ENCODE measurements at regions not wholly inside any gene's neighbourhood (a gene's known extent, or its start where the extent isn't known, plus 50 kb on each side); places are given as distances from the start of the nearest gene placed in this dataset.

DNA sequence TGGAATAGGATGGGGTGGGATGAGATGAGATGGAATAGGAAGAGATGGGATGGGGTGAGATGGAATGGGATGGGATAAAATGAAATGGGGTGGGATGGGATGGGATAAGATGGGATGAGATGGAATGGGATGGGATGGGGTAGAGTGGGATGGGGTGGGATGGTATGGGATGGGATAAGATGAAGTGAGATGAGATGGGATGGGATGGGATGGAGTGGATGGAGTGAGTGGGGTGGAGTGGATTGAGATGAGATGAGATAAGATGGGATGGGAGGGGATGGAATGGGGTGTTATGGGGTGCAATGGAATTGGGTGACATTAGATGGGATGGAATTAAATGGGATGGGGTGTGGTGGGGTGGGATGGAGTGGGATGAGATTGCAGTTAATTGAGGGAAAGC, 279.2 kb upstream of the CDH5 start (continued):
- TF ChIP-seq, protein P1, sequence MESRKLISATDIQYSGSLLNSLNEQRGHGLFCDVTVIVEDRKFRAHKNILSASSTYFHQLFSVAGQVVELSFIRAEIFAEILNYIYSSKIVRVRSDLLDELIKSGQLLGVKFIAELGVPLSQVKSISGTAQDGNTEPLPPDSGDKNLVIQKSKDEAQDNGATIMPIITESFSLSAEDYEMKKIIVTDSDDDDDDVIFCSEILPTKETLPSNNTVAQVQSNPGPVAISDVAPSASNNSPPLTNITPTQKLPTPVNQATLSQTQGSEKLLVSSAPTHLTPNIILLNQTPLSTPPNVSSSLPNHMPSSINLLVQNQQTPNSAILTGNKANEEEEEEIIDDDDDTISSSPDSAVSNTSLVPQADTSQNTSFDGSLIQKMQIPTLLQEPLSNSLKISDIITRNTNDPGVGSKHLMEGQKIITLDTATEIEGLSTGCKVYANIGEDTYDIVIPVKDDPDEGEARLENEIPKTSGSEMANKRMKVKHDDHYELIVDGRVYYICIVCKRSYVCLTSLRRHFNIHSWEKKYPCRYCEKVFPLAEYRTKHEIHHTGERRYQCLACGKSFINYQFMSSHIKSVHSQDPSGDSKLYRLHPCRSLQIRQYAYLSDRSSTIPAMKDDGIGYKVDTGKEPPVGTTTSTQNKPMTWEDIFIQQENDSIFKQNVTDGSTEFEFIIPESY (IDR thresholded peaks at IDR 0.05; ENCODE audit: extremely low read depth, insufficient replicate concordance, low read length): no peak
- no peak for TF ChIP-seq EGR1 (IDR thresholded peaks at IDR 0.05; ENCODE audit: low read depth)

DNA sequence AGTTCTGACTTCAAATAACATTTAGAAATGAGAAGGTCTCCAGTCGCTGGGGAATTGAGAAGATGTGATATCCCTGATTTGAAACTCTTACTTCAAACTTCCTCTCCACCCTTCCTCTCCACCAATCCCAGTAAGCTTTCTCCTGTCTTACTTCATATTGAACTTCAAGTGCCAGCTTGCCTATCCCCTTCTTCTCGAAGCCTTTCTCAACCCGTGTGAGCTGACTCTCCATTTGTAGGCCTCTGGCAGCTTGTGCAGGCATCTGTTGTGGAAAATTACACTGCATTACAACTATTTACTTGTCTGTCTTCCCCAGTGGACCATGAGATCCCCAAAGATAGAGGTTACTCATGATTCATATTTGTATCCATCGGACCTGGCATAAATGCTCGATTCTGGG, 280.8 kb upstream of the CDH5 start:
- no peaks in the 10 kb centered on the region for H3K9me3 ChIP-seq (ENCODE audit: control insufficient read depth in 1 of 2, insufficient read depth in 1 of 2, low read depth in 1 of 2, low read length in 2 of 2)
- H3K79me2 ChIP-seq (ENCODE audit: insufficient read depth, low read length): no peaks in the 10 kb centered on the region
- RAD21 ChIA-PET (ENCODE audit: low non-redundant PET in 1 of 2, low total read pairs in 2 of 2, uncharacterized antibody in 2 of 2, unreplicated experiment in 2 of 2): no interaction called here
- no peaks in the 10 kb centered on the region for H3K36me3 ChIP-seq (ENCODE audit: control insufficient read depth in 1 of 2, insufficient read depth in 2 of 2, low read length in 2 of 2)
- POLR2A ChIA-PET: no interaction called here
- H4K20me1 ChIP-seq (ENCODE audit: insufficient read depth): no peaks in the 10 kb centered on the region
- ATAC-seq (no peak), DNase-seq (ENCODE audit: low read depth, low spot score) (no peak)
- H3K9me2 ChIP-seq (ENCODE audit: insufficient read depth): no peaks in the 10 kb centered on the region
- no peak overlapping the region for H3K27ac ChIP-seq (ENCODE audit: low read depth, low read length)
- no peak overlapping the region for H3K4me2 ChIP-seq (ENCODE audit: low read length)
- peaks cover 12% of the 10 kb centered on the region for H3K27me3 ChIP-seq (ENCODE audit: insufficient read depth, low read length)
- CTCF ChIA-PET: no interaction called here
- H3K4me3 ChIP-seq (replicated peaks in 1 of 2; ENCODE audit: low read depth in 1 of 2, low read length in 2 of 2): no peak overlapping the region
- H2AFZ ChIP-seq (ENCODE audit: low read depth, low read length, poor library complexity, severe bottlenecking): no peak overlapping the region
- BruUV-seq (replicated peaks): no TSS peak
- no peak overlapping the region for H3K9ac ChIP-seq (ENCODE audit: low read length)
- peaks cover 4 to 10% of the 10 kb centered on the region in 2 experiments; a peak in 3 of 4 replicates for H3K4me1 ChIP-seq (ENCODE audit: control insufficient read depth in 1 of 2, insufficient read depth in 2 of 2, low read length in 2 of 2)
- intact Hi-C loops (cut with micrococcal nuclease): no loop called here
- TF ChIP-seq CEBPB (IDR thresholded peaks at IDR 0.05; ENCODE audit: low read depth) (no peak), RAD21 (IDR thresholded peaks at IDR 0.05; ENCODE audit: low read depth) (no peak), ZFX (IDR thresholded peaks at IDR 0.05) (no peak), SIN3A (IDR thresholded peaks at IDR 0.05; ENCODE audit: low read depth) (no peak), CBX3 (IDR thresholded peaks at IDR 0.05; ENCODE audit: low read depth) (no peak), ZNF274 (IDR thresholded peaks at IDR 0.05; ENCODE audit: low read depth, low read length) (no peak), EGR1 (IDR thresholded peaks at IDR 0.05; ENCODE audit: low read depth) (no peak), ELF1 (IDR thresholded peaks at IDR 0.05; ENCODE audit: borderline replicate concordance, low read depth) (no peak), POLR2A (IDR thresholded peaks at IDR 0.05; ENCODE audit: borderline replicate concordance, extremely low read depth, insufficient read depth, insufficient read length) (no peak), EZH2 (IDR thresholded peaks at IDR 0.05) (no peak), JUND (IDR thresholded peaks at IDR 0.05) (no peak), FOSL1 (IDR thresholded peaks at IDR 0.05; ENCODE audit: low read depth) (no peak)
- TF ChIP-seq, protein P2, sequence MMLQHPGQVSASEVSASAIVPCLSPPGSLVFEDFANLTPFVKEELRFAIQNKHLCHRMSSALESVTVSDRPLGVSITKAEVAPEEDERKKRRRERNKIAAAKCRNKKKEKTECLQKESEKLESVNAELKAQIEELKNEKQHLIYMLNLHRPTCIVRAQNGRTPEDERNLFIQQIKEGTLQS (IDR thresholded peaks at IDR 0.05): no peak
- TF ChIP-seq, protein P3, sequence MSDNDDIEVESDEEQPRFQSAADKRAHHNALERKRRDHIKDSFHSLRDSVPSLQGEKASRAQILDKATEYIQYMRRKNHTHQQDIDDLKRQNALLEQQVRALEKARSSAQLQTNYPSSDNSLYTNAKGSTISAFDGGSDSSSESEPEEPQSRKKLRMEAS (IDR thresholded peaks at IDR 0.05): no peak
- TF ChIP-seq, protein P1 (IDR thresholded peaks at IDR 0.05; ENCODE audit: extremely low read depth, insufficient replicate concordance, low read length): no peak
- TF ChIP-seq, protein P4, sequence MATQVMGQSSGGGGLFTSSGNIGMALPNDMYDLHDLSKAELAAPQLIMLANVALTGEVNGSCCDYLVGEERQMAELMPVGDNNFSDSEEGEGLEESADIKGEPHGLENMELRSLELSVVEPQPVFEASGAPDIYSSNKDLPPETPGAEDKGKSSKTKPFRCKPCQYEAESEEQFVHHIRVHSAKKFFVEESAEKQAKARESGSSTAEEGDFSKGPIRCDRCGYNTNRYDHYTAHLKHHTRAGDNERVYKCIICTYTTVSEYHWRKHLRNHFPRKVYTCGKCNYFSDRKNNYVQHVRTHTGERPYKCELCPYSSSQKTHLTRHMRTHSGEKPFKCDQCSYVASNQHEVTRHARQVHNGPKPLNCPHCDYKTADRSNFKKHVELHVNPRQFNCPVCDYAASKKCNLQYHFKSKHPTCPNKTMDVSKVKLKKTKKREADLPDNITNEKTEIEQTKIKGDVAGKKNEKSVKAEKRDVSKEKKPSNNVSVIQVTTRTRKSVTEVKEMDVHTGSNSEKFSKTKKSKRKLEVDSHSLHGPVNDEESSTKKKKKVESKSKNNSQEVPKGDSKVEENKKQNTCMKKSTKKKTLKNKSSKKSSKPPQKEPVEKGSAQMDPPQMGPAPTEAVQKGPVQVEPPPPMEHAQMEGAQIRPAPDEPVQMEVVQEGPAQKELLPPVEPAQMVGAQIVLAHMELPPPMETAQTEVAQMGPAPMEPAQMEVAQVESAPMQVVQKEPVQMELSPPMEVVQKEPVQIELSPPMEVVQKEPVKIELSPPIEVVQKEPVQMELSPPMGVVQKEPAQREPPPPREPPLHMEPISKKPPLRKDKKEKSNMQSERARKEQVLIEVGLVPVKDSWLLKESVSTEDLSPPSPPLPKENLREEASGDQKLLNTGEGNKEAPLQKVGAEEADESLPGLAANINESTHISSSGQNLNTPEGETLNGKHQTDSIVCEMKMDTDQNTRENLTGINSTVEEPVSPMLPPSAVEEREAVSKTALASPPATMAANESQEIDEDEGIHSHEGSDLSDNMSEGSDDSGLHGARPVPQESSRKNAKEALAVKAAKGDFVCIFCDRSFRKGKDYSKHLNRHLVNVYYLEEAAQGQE (IDR thresholded peaks at IDR 0.05; ENCODE audit: low read depth): no peak
- TF ChIP-seq, protein P5, sequence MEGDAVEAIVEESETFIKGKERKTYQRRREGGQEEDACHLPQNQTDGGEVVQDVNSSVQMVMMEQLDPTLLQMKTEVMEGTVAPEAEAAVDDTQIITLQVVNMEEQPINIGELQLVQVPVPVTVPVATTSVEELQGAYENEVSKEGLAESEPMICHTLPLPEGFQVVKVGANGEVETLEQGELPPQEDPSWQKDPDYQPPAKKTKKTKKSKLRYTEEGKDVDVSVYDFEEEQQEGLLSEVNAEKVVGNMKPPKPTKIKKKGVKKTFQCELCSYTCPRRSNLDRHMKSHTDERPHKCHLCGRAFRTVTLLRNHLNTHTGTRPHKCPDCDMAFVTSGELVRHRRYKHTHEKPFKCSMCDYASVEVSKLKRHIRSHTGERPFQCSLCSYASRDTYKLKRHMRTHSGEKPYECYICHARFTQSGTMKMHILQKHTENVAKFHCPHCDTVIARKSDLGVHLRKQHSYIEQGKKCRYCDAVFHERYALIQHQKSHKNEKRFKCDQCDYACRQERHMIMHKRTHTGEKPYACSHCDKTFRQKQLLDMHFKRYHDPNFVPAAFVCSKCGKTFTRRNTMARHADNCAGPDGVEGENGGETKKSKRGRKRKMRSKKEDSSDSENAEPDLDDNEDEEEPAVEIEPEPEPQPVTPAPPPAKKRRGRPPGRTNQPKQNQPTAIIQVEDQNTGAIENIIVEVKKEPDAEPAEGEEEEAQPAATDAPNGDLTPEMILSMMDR (IDR thresholded peaks at IDR 0.05 in 2 of 3, conservative IDR thresholded peaks at IDR 0.05 in 1 of 3; ENCODE audit: borderline replicate concordance in 1 of 3, insufficient read depth in 1 of 3, low read depth in 2 of 3, low read length in 2 of 3): no peak
